Skeletal muscle cell (primary cell): ENCODE measurements at regions not wholly inside any gene's neighbourhood (a gene's known extent, or its start where the extent isn't known, plus 50 kb on each side); places are given as distances from the start of the nearest gene placed in this dataset.
"Not testable (repeated sequence)": the region's sequence is repeated elsewhere in the genome, so short reads cannot be mapped to it uniquely, and the experiment has no call there.

Experiments
- DNase-seq: peaks from one replicate; pipeline ENCODE4 v3.0.0-alpha.2; 2010; ENCODE audit warnings: low read depth
- H3K4me3 ChIP-seq: 2 replicates; pipeline ENCODE4 v1.5.1; 2011; ENCODE audit warnings: low read depth, mild to moderate bottlenecking, control low read depth, low read length, moderate library complexity

- DNase-seq = not testable (repeated sequence)
Observed at GRCh38 chr1:30097851-30098250, 625.5 kb downstream of the MATN1 start.

DNA sequence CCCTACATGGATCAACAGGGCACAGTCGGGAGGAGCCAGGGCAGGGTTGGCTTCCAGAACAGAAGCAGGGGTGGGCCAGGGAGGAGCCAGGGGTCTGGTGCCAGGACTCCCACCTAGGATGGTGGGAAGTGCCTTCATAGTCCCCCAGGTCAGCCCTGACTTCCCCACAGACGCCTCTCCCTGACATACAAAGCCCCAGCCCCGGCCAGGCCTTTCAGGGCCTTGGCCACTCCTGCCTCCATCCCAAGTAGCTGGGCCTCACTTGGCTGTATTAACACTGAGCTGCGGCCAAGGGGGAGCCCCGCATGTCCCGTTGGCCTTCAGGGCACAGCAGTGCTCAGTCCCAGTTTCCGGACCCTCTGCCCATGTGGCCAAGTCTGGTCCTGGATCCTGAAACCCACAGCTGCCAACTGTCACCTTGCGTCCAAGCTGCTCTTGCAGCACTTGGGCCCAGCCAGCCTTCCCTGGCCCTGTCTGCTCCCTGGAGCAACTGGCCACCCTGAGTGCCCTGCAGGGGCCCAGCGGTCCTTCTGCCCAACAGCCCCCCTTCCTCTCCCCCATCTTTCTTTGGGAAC is 627.8 kb downstream of the MATN1 start:
- DNase-seq = no peak
- H3K4me3 ChIP-seq = no peak overlapping the region

More at GRCh38 chr1:30097851-30098250, 625.5 kb downstream of the MATN1 start:
- H3K4me3 ChIP-seq = not testable (repeated sequence)

GRCh38 chr1:30095051-30095450 is 628.3 kb downstream of the MATN1 start:
- no peak overlapping the region for H3K4me3 ChIP-seq
- DNase-seq = no peak

GRCh38 chr1:30092051-30092858 is 631.1 kb downstream of the MATN1 start:
- no peak overlapping the region for H3K4me3 ChIP-seq
- no peak for DNase-seq

- H3K4me3 ChIP-seq = no peak overlapping the region
- no peak for DNase-seq
Observed at GRCh38 chr1:30090162-30090820, 633.1 kb downstream of the MATN1 start.

DNA sequence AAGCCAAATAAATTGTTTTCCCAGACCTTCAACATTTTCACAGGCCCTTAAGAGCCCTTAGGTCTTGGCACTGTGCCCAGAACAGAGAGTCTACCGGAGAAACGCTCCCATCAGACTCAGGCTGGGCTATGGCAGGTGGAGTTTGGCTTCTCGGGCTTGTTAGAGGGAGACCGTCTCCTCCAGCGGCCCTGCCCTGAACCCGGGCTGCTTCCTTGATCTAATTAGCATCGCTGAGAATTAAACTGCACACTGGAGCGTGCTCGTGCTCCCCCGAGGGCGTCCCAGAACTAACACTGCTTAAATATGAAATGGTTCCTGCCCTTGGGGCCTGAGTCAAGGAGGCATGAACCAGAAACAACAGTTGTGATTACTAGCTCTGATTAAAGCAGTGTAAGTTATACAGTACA is 634.4 kb downstream of the MATN1 start:
- H3K4me3 ChIP-seq = no peak overlapping the region
- no peak for DNase-seq

GRCh38 chr1:30088594-30088993 is 634.8 kb downstream of the MATN1 start:
- H3K4me3 ChIP-seq = no peak overlapping the region
- no peak for DNase-seq

DNA sequence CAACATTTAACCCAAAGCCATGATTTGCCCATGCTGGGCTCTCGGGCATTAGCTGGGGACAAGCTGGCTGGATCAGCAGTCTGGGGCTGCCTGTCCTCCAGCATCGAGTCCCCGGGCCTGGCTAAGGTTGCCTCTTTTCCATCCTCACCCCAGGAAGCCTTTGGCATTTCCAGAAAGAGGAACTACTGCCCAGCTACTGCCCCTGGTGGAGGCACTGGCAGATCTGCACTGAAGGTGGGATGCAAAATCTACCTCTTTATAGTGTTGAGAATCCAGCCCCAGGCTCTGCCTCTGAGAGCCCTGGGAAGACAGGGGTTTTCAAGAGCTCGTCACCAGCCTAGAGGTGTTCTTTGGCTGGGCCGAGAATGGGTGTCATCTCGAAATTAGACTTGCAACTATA is 635.9 kb downstream of the MATN1 start:
- DNase-seq = no peak

GRCh38 chr1:30085811-30086770 is 637.3 kb downstream of the MATN1 start:
- peak; percentile 11 for DNase-seq

More for the DNA sequence above, 635.9 kb downstream of the MATN1 start:
- no peak overlapping the region for H3K4me3 ChIP-seq

GRCh38 chr1:30084909-30085571 is 638.3 kb downstream of the MATN1 start:
- DNase-seq = no peak
- no peak overlapping the region for H3K4me3 ChIP-seq

More at GRCh38 chr1:30085811-30086770, 637.3 kb downstream of the MATN1 start:
- peak overlapping the region; percentile 26 for H3K4me3 ChIP-seq

- H3K4me3 ChIP-seq = no peak overlapping the region
- DNase-seq = peak; percentile 46
Observed at GRCh38 chr1:30083800-30084464, 639.5 kb downstream of the MATN1 start.

DNA sequence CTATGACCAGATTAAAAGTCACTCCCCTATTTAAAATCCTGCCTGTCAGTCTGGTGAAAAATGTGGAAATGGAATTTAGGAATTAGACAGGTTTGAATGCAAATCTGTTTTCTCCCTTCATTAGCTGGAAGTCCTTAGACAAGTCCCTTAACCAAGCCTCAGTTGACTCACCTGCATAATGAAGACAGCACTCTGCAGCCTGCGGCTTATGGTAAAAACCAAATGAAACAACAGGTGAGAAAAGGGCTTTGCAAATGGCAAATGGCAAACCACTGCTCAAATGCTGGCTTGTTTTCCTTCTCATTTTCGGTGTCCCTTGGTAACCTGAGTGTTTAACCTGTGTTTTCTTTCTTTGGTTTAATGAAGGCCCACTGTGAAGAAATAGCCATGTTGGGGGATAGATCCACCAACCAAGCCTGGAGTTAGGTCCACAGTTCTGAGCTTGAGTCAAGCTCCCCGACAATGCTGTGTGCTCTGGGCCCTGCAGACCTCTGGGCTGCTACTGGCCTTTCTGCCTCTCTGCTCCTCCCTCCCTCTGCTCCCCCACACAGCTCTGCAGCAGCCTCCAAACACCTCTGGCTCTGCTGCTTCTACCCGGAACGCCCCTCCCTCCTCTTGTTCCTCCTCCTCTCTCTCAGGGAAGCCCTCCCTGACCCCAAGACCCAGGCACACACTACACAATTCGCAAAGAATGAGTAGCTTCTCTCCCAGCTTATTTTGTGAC is 641.8 kb downstream of the MATN1 start:
- no peak for DNase-seq
- no peak overlapping the region for H3K4me3 ChIP-seq

- DNase-seq = not testable (repeated sequence)
Observed at GRCh38 chr1:30075916-30076315, 647.5 kb downstream of the MATN1 start.

DNA sequence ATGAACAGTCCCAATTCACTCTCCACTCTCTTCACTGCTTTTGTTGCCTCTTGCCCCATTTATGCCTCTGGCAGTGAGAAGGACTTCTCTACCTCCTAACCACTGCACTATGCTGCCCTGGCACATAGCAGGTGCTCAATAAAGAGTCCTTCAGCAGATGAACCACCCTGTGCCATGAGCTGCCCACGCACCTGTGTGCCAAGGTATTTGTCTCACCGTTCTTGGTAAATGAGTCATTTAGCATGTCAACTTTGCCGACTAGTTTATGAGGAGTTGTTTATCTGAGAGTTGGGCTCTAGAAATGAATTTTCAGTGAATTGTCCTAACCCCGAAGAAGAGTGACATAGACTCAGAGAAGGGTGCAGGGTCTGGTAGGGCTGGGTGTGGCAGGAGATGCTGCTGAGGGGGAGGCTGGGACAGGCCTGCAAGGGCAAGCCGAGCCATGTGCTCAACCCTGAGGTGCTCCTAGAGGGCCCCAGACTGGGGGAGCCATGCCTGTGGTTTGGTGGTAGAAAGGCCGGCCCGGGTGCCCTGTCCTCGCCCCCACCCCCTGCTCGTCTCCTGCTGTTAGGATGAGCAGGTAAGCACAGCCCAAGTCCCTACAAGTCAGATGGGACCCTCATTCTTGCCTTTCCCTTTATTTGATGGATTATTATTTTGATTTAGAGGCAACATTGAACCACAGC is 654.5 kb downstream of the MATN1 start:
- no peak overlapping the region for H3K4me3 ChIP-seq

More at GRCh38 chr1:30075916-30076315, 647.5 kb downstream of the MATN1 start:
- not testable (repeated sequence) for H3K4me3 ChIP-seq

DNA sequence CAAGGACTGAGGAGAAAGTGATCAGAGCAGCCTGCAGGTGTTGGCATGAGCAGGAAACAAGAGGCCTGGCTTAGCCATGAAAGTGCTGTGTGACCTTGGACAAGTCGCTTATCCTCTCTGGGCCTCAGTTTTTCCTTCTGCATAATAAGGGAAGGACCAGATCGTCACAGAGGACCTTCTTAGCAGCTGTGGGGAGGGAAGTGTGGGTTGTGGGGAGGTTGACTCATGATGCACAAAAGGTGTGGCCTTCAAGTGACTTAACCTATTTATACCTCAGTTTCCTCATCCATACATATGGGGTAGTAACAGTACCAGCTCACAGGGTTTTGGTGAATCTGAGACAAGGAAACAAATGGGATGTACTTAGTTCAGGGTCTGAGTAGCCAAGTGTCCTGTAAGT is 658.8 kb downstream of the MATN1 start:
- no peak for DNase-seq
- H3K4me3 ChIP-seq = no peak overlapping the region

More for the DNA sequence above, 654.5 kb downstream of the MATN1 start:
- no peak for DNase-seq

- no peak for DNase-seq
- no peak overlapping the region for H3K4me3 ChIP-seq
Observed at GRCh38 chr1:30063621-30064280, 659.6 kb downstream of the MATN1 start.
